ENCODE measurements at regions not wholly inside any gene's neighbourhood (a gene's known extent, or its start where the extent isn't known, plus 50 kb on each side); places are given as distances from the start of the nearest gene placed in this dataset.

DNA sequence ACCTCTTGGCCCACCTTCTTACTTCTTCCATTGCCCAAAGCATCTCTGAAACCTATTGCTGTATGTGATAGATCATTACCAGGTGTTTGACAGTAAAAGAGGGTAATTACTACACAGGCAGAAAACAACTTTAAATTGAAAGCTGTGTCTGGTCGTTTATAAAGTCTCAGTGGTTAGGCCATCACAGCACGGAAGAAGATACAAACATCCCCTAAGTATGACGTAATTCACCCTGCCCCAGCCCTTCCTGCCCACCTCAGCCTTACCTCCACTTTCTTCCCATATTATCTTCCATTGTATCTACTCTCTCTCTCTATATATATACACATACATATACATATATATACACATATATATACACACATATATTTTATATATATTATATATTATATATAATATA lies 805.8 kb upstream of the PABPC4L start:
- TF ChIP-seq POLR2AphosphoS5 (IDR thresholded peaks at IDR 0.05; ENCODE audit: borderline replicate concordance, low read depth, low read length) (no peak), EZH2 (IDR thresholded peaks at IDR 0.05) (no peak)

Measured in SK-N-MC (cell line).